HG03432 (cell line): ENCODE measurements at regions not wholly inside any gene's neighbourhood (a gene's known extent, or its start where the extent isn't known, plus 50 kb on each side); places are given as distances from the start of the nearest gene placed in this dataset.
"Not testable (repeated sequence)": the region's sequence is repeated elsewhere in the genome, so short reads cannot be mapped to it uniquely, and the experiment has no call there.

Experiments
- ATAC-seq: cut with Tn5 transposase; IDR thresholded peaks from one replicate; pipeline ENCODE4 v1.9.1; 2021; ENCODE audit warnings: mild to moderate bottlenecking, moderate library complexity; ENCODE audit not compliant: unreplicated experiment

- peak; percentile 88 for ATAC-seq
These were observed 62.6 kb upstream of the CDR2 start for GRCh38 chr16:22436823-22437652.

- peak; percentile 27 for ATAC-seq
These were observed 62.0 kb upstream of the CDR2 start for GRCh38 chr16:22436326-22436822.

- ATAC-seq: not testable (repeated sequence)
These were observed 56.9 kb upstream of the CDR2 start for GRCh38 chr16:22431314-22431713.

- no peak for ATAC-seq
These were observed 54.2 kb upstream of the CDR2 start for GRCh38 chr16:22428654-22429053.

- no peak for ATAC-seq
These were observed 53.1 kb upstream of the CDR2 start for GRCh38 chr16:22427556-22427955.

- ATAC-seq: no peak
These were observed 51.4 kb upstream of the CDR2 start for GRCh38 chr16:22425847-22426246.

- no peak for ATAC-seq
These were observed 50.8 kb upstream of the CDR2 start for GRCh38 chr16:22425036-22425801.

- no peak for ATAC-seq
These were observed 49.9 kb upstream of the CDR2 start for GRCh38 chr16:22424161-22424937.
